AG04449 (cell line): ENCODE measurements at regions not wholly inside any gene's neighbourhood (a gene's known extent, or its start where the extent isn't known, plus 50 kb on each side); places are given as distances from the start of the nearest gene placed in this dataset.
"Not testable (repeated sequence)": the region's sequence is repeated elsewhere in the genome, so short reads cannot be mapped to it uniquely, and the experiment has no call there.

Experiments
- CTCF ChIA-PET: fragments of 350-600 bp; formaldehyde crosslinking; extraction: SDS; loops from one replicate; lab custom pipeline; 2021; ENCODE audit warnings: antibody characterized with exemption; lab: Yijun Ruan, JAX
- POLR2A ChIA-PET: fragments of 400-600, 350-600 bp; formaldehyde crosslinking; extraction: SDS; loops from one replicate; lab custom pipeline; 2020; ENCODE audit warnings: antibody characterized with exemption, inconsistent platforms; lab: Yijun Ruan, JAX
- DNase-seq: peaks from one replicate; pipeline ENCODE4 v3.0.0-alpha.2; 2010; ENCODE audit warnings: low read depth, low spot score
- H3K4me3 ChIP-seq: 2 replicates; pipeline ENCODE4 v1.5.1; 2011; ENCODE audit warnings: low read depth, mild to moderate bottlenecking, control low read depth, low read length
- CTCF ChIP-seq: IDR thresholded peaks from one replicate; pipeline ENCODE4 v1.5.1; 2011; ENCODE audit warnings: mild to moderate bottlenecking, moderate library complexity, low read length, control low read depth, inconsistent platforms; ENCODE audit not compliant: insufficient read depth; ENCODE audit errors: missing control alignments

GRCh38 chr6:80586242-80586641, 479.8 kb downstream of the BCKDHB start:
- H3K4me3 ChIP-seq = no peak overlapping the region
- ChIA-PET POLR2A (no interaction called here), CTCF (no interaction called here)
- no peak for TF ChIP-seq CTCF
- no peak for DNase-seq

DNA sequence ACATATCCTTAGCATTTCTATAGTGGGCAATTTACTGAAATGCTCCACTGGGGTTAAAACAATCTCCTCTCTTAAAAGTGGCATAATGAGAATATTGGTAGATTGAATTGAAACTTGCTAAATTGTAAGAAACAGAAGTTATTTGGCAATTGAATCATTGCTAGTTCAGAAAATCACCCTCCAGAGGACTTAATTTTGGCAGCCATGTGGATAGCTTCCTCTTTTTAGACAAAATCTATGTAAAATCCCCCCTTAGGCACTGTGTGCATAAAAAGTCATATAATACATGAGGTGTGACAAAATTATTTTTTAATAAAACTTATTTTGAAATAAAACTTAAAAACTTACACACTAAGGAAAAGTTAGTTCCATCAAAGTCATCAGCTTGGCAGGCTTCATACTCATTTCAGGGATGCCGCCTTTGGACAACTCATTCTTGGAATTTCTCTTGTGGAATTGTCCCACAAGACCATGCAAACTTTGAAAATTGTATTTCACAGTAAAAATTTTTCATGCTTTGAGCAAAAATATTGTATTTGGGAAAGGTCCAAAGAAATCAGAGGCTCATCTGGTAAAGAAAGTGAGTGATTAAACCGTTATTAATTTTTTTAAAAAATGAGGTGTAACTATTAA, 473.0 kb downstream of the BCKDHB start:
- DNase-seq = no peak

DNA sequence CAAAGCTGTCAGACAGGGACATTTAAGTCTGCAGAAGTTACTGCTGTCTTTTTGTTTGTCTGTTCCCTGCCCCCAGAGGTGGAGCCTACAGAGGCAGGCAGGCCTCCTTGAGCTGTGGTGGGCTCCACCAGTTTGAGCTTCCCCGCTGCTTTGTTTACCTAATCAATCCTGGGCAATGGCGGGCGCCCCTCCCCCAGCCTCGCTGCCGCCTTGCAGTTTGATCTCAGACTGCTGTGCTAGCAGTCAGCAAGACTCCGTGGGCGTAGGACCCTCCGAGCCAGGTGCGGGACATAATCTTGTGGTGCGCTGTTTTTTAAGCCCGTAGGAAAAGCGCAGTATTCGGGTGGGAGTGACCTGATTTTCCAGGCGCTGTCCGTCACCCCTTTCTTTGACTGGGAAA, 466.8 kb downstream of the BCKDHB start:
- POLR2A ChIA-PET, DNase-seq, H3K4me3 ChIP-seq, CTCF ChIA-PET: not testable (repeated sequence)

More for the DNA sequence above, 473.0 kb downstream of the BCKDHB start:
- POLR2A ChIA-PET = no interaction called here
- no peak overlapping the region for H3K4me3 ChIP-seq
- no peak for TF ChIP-seq CTCF
- CTCF ChIA-PET = no interaction called here

- no peak for TF ChIP-seq CTCF
- ChIA-PET POLR2A (no interaction called here), CTCF (no interaction called here)
- H3K4me3 ChIP-seq = no peak overlapping the region
- DNase-seq = no peak
Observed at GRCh38 chr6:80566361-80566760, 459.9 kb downstream of the BCKDHB start.

DNA sequence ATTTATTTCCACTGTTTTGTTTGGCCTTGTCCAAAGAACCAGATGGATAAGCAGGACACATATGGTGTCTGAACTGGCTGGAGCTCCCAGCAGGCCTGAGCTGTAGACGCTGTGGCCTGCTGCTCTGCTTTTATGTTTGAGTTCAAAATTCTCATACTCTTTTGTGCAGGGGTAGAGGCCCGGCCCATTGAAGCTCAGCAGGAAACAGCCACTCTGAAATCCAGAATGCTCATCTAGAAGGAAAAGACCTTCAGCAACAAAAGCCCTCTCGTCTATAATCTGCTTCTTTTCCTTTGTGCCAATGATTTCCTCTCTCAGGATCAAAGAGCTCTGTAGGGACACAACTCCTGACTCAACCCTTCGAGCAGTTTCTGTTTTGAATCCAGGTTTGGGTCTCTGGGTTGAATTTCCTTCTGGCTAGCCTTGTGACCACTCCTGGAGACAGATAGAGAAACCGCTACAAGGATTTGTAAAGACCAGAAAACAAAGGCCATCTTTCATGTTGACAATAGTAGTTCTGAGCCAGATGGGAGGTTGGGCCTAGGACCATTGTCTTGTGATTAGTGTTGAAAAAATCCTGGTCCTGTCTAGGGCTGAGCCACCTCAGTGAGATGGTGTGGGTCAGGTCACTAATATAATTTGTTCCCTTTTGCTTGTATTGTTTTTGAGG, 446.7 kb downstream of the BCKDHB start:
- ChIA-PET CTCF (interaction anchor here (0.9 kb wide), 1 partner anchor 1200 kb away, joined by 3 read pairs; no protein-coding TSS in a partner anchor), POLR2A (no interaction called here)
- no peak for TF ChIP-seq CTCF
- no peak overlapping the region for H3K4me3 ChIP-seq
- DNase-seq = no peak

- ChIA-PET POLR2A (no interaction called here), CTCF (no interaction called here)
- no peak for TF ChIP-seq CTCF
- H3K4me3 ChIP-seq = no peak overlapping the region
- DNase-seq = no peak
Observed at GRCh38 chr6:80550748-80551147, 444.3 kb downstream of the BCKDHB start.
